Trophoblast cell (in vitro differentiated cells and primary cell): ENCODE measurements at regions not wholly inside any gene's neighbourhood (a gene's known extent, or its start where the extent isn't known, plus 50 kb on each side); places are given as distances from the start of the nearest gene placed in this dataset.

ENCODE experiments used
- DNase-seq, 2 donors: peaks; one replicate each; pipeline ENCODE4 v3.0.0-alpha.2; 2016
- H2AFZ ChIP-seq: 2 replicates; pipeline ENCODE4 v1.6.1; 2013; ENCODE audit warnings: low read length, moderate library complexity, mild to moderate bottlenecking; ENCODE audit not compliant: insufficient read depth, poor library complexity
- H2AK5ac ChIP-seq: 2 replicates; pipeline ENCODE4 v1.6.1; 2013; ENCODE audit warnings: mild to moderate bottlenecking, low read length
- H2BK120ac ChIP-seq: 2 replicates; pipeline ENCODE4 v1.6.1; 2013; ENCODE audit warnings: low read length, mild to moderate bottlenecking, moderate library complexity; ENCODE audit not compliant: insufficient read depth, poor library complexity
- H2BK12ac ChIP-seq: 2 replicates; pipeline ENCODE4 v1.6.1; 2013; ENCODE audit warnings: mild to moderate bottlenecking, low read length, moderate library complexity
- H2BK5ac ChIP-seq: 2 replicates; pipeline ENCODE4 v1.6.1; 2013; ENCODE audit warnings: low read length, low read depth, moderate library complexity, mild to moderate bottlenecking; ENCODE audit not compliant: poor library complexity
- H3K14ac ChIP-seq: 2 replicates; pipeline ENCODE4 v1.6.1; 2013; ENCODE audit warnings: mild to moderate bottlenecking, low read length
- H3K18ac ChIP-seq: 2 replicates; pipeline ENCODE4 v1.6.1; 2013; ENCODE audit warnings: mild to moderate bottlenecking, low read length
- H3K23ac ChIP-seq: 2 replicates; pipeline ENCODE4 v1.6.1; 2013; ENCODE audit warnings: low read length
- H3K27ac ChIP-seq: 2 replicates; pipeline ENCODE4 v1.5.1; 2013; ENCODE audit warnings: low read depth, mild to moderate bottlenecking, inconsistent platforms, low read length, moderate library complexity
- H3K27me3 ChIP-seq: 2 replicates; pipeline ENCODE4 v1.6.1; 2013; ENCODE audit warnings: inconsistent platforms, mild to moderate bottlenecking, low read length, moderate library complexity; ENCODE audit not compliant: insufficient read depth
- H3K36me3 ChIP-seq, 2 experiments: 1 replicate in 1 of 2; 2 replicates in 1 of 2; pipeline ENCODE4 v1.6.1; 2013; ENCODE audit warnings: low read length in 2 of 2, mild to moderate bottlenecking in 2 of 2, moderate library complexity in 1 of 2; ENCODE audit not compliant: insufficient read depth in 2 of 2, control insufficient read depth in 1 of 2
- H3K4ac ChIP-seq: 2 replicates; pipeline ENCODE4 v1.6.1; 2013; ENCODE audit warnings: low read depth, mild to moderate bottlenecking, low read length, moderate library complexity
- H3K4me1 ChIP-seq, 2 experiments: 1 replicate in 1 of 2; 2 replicates in 1 of 2; pipeline ENCODE4 v1.6.1; 2013; ENCODE audit warnings: low read length in 2 of 2, mild to moderate bottlenecking in 2 of 2, moderate library complexity in 1 of 2; ENCODE audit not compliant: insufficient read depth in 2 of 2, control insufficient read depth in 1 of 2
- H3K4me2 ChIP-seq: 2 replicates; pipeline ENCODE4 v1.6.1; 2013; ENCODE audit warnings: inconsistent platforms, mild to moderate bottlenecking, low read length, moderate library complexity
- H3K4me3 ChIP-seq: 2 replicates; pipeline ENCODE4 v1.5.1; 2013; ENCODE audit warnings: mild to moderate bottlenecking, low read depth, low read length, inconsistent platforms
- H3K79me1 ChIP-seq: one replicate; pipeline ENCODE4 v1.6.1; 2013; ENCODE audit warnings: low read length
- H3K79me2 ChIP-seq: 2 replicates; pipeline ENCODE4 v1.6.1; 2013; ENCODE audit warnings: low read length, mild to moderate bottlenecking; ENCODE audit not compliant: control insufficient read depth, insufficient read depth, poor library complexity
- H3K9ac ChIP-seq: 2 replicates; pipeline ENCODE4 v1.6.1; 2013; ENCODE audit warnings: mild to moderate bottlenecking, low read length
- H3K9me3 ChIP-seq: 2 replicates; pipeline ENCODE4 v1.6.1; 2013; ENCODE audit warnings: low read depth, mild to moderate bottlenecking, control low read depth, inconsistent platforms, low read length; ENCODE audit not compliant: insufficient read depth
- H4K12ac ChIP-seq: 2 replicates; pipeline ENCODE4 v1.6.1; 2013; ENCODE audit warnings: low read depth, mild to moderate bottlenecking, low read length, moderate library complexity
- H4K8ac ChIP-seq: 2 replicates; pipeline ENCODE4 v1.6.1; 2013; ENCODE audit warnings: low read depth, mild to moderate bottlenecking, low read length, moderate library complexity
- H4K91ac ChIP-seq: one replicate; pipeline ENCODE4 v1.6.1; 2013; ENCODE audit warnings: low read depth, mild to moderate bottlenecking, low read length, moderate library complexity
- WGBS: extraction: QIAGEN DNeasy Blood & Tissue Kit; methylation state at CpG from one replicate; pipeline ENCODE4 v1.1.7; 2013; ENCODE audit warnings: missing lambda C conversion rate; ENCODE audit not compliant: insufficient read length, insufficient coverage; ENCODE audit errors: extremely low coverage; 5-methylcytosine and 5-hydroxymethylcytosine counted together

DNA sequence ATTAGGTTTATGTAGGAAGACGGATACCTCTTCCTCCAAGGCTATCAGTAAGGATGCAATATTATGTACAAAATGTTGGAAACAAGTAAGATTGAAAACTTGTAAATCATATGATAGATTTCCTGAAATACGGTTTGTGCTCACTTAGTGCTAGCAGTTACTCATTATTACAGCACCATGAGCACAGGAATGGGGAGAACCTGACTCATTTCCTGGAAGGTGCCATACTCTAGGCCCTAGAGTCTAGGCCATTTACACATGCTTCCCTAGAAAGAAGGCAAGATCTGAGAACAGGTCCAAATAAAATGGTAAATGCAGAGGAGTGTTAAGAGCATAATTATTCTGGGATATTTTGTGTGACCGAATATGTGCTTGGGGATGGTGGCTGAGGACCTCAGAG lies 467.7 kb upstream of the CELF4 start:
- H2AK5ac ChIP-seq, result no peak overlapping the region
- H3K4me1 ChIP-seq, result no peaks in the 10 kb centered on the region
- H3K4me3 ChIP-seq, result no peak overlapping the region
- no CpG with 5 or more reads among the region's 3 CpGs for WGBS
- no peak overlapping the region for H3K27ac ChIP-seq
- H4K12ac ChIP-seq, result no peak overlapping the region
- H4K8ac ChIP-seq, result no peak overlapping the region
- H2BK5ac ChIP-seq, result no peak overlapping the region
- no peak overlapping the region for H2AFZ ChIP-seq
- H3K9me3 ChIP-seq, result no peaks in the 10 kb centered on the region
- DNase-seq, result no peak
- H3K4ac ChIP-seq, result no peak overlapping the region
- H3K9ac ChIP-seq, result no peak overlapping the region
- H3K79me1 ChIP-seq, result no peaks in the 10 kb centered on the region
- H3K14ac ChIP-seq, result no peak overlapping the region
- no peak overlapping the region for H3K23ac ChIP-seq
- H3K18ac ChIP-seq, result no peak overlapping the region
- no peaks in the 10 kb centered on the region for H3K36me3 ChIP-seq
- H2BK12ac ChIP-seq, result no peak overlapping the region
- H2BK120ac ChIP-seq, result no peak overlapping the region
- H3K79me2 ChIP-seq, result no peaks in the 10 kb centered on the region
- no peaks in the 10 kb centered on the region for H3K27me3 ChIP-seq
- no peak overlapping the region for H3K4me2 ChIP-seq
- H4K91ac ChIP-seq, result no peak overlapping the region

DNA sequence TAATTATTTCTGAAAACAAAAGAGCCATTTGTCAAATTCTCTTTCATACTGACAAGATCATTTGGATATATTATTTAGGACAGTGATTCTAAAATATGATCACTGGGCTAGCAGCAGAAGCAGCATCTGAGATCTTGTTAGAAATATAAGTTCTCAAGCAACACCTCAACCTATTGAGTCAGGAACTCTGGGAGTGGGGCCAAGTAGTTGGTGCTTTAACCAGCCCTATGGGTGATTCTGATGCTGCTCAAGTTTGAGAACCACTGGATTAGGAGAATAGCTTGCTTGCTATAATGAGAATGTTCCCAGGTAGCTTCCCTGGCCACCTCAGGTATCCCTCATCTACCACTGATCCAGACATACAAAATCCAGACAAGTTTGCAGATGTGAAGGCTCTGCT lies 466.9 kb upstream of the CELF4 start:
- Histone ChIP-seq H4K91ac (no peak overlapping the region), H3K4ac (no peak overlapping the region), H3K79me1 (no peaks in the 10 kb centered on the region), H3K23ac (no peak overlapping the region), H3K79me2 (no peaks in the 10 kb centered on the region), H3K14ac (no peak overlapping the region), H2BK5ac (no peak overlapping the region), H3K27me3 (no peaks in the 10 kb centered on the region), H2AK5ac (no peak overlapping the region), H2BK12ac (no peak overlapping the region), H4K8ac (no peak overlapping the region), H3K18ac (no peak overlapping the region), H3K36me3 (no peaks in the 10 kb centered on the region), H4K12ac (no peak overlapping the region), H3K4me2 (no peak overlapping the region), H2AFZ (no peak overlapping the region), H2BK120ac (no peak overlapping the region), H3K27ac (no peak overlapping the region), H3K9ac (no peak overlapping the region), H3K4me3 (no peak overlapping the region), H3K9me3 (no peaks in the 10 kb centered on the region), H3K4me1 (no peaks in the 10 kb centered on the region)
- DNase-seq, result no peak

DNA sequence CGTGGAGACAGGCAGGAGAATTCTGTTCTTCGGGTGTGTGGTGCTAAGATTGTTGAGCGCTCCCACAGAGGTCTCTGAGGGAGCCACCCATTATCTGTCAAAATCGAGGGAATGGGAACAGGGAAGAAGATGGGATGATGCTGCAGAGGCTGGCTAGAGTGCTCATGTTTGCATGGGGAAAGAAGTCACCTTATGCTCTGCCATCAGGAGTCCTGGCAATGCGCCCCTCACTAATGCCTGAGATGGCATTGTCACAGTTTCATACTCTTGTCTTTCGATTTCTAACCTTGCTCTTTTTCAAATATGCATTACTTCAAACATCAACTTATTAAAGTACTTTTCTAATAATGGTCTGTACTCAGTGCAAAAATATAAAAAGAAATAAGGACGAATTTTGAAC lies 463.3 kb upstream of the CELF4 start:
- H4K91ac ChIP-seq, result no peak overlapping the region
- no peak overlapping the region for H3K9ac ChIP-seq
- no peak overlapping the region for H3K4ac ChIP-seq
- no peak overlapping the region for H3K18ac ChIP-seq
- H3K4me3 ChIP-seq, result no peak overlapping the region
- peaks cover 2 to 4% of the 10 kb centered on the region in 2 experiments for H3K4me1 ChIP-seq
- H3K4me2 ChIP-seq, result no peak overlapping the region
- no peak for DNase-seq
- H3K9me3 ChIP-seq, result no peaks in the 10 kb centered on the region
- no CpG with 5 or more reads among the region's 7 CpGs for WGBS
- H3K23ac ChIP-seq, result no peak overlapping the region
- H2AK5ac ChIP-seq, result no peak overlapping the region
- H2AFZ ChIP-seq, result no peak overlapping the region
- no peaks in the 10 kb centered on the region for H3K79me2 ChIP-seq
- H2BK120ac ChIP-seq, result no peak overlapping the region
- no peaks in the 10 kb centered on the region for H3K27me3 ChIP-seq
- H2BK5ac ChIP-seq, result no peak overlapping the region
- no peak overlapping the region for H3K27ac ChIP-seq
- no peaks in the 10 kb centered on the region for H3K36me3 ChIP-seq
- H4K12ac ChIP-seq, result no peak overlapping the region
- H2BK12ac ChIP-seq, result no peak overlapping the region
- no peak overlapping the region for H3K14ac ChIP-seq
- H4K8ac ChIP-seq, result no peak overlapping the region
- H3K79me1 ChIP-seq, result peaks cover 2% of the 10 kb centered on the region

DNA sequence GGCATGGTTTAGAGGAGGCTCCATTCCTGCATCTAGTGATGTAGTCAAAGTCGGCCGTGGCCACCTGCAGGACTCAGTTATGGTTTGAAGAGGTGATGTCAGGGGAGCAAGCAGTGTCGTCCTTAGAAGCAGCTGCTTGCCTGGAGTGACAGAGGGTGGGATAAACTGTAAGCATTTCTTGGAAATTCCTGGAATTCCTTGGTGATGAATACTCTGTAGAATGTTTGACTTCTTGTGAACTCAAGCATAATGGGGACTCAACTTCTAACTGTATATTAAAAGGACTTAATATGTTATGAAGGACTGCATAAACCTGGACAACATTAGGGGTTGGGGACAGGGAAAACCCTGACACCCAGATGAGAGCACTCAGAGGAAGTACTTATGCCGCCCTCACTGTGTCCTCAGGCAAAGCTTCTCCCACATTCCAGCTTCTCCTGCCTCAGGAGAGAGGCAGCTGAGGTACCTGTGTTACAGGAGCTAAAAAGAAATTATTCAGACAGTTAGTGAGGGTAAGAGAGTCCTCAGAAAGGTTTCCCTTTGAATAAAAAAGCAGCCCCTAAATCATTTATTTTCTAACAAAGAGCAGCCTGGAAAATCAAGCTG lies 459.9 kb upstream of the CELF4 start:
- Histone ChIP-seq H3K14ac (no peak overlapping the region), H3K79me2 (no peaks in the 10 kb centered on the region), H3K4ac (no peak overlapping the region), H2BK12ac (no peak overlapping the region), H2BK120ac (no peak overlapping the region), H2BK5ac (no peak overlapping the region), H3K27ac (no peak overlapping the region), H3K36me3 (no peaks in the 10 kb centered on the region), H3K79me1 (peaks cover 2% of the 10 kb centered on the region), H3K4me3 (no peak overlapping the region), H3K9ac (no peak overlapping the region), H2AK5ac (no peak overlapping the region), H4K12ac (no peak overlapping the region), H3K18ac (no peak overlapping the region), H3K9me3 (no peaks in the 10 kb centered on the region), H3K27me3 (no peaks in the 10 kb centered on the region), H3K4me1 (peaks cover 2 to 4% of the 10 kb centered on the region in 2 experiments), H3K4me2 (no peak overlapping the region), H3K23ac (no peak overlapping the region), H4K91ac (no peak overlapping the region), H4K8ac (no peak overlapping the region), H2AFZ (no peak overlapping the region)
- peak in 1 of 2 donors; percentile 3 for DNase-seq
- WGBS, result no CpG with 5 or more reads among the region's 4 CpGs
